HUES48 (cell line): ENCODE measurements at regions not wholly inside any gene's neighbourhood (a gene's known extent, or its start where the extent isn't known, plus 50 kb on each side); places are given as distances from the start of the nearest gene placed in this dataset.

Experiments used
- H3K27ac ChIP-seq: one replicate; pipeline ENCODE4 v1.7.0; 2013; ENCODE audit warnings: low read depth, low read length, inconsistent platforms
- H3K27me3 ChIP-seq: 2 replicates; pipeline ENCODE4 v1.6.1; 2013; ENCODE audit warnings: mild to moderate bottlenecking, low read length; ENCODE audit not compliant: control insufficient read depth, insufficient read depth
- H3K36me3 ChIP-seq: 2 replicates; pipeline ENCODE4 v1.6.1; 2013; ENCODE audit warnings: low read length; ENCODE audit not compliant: control insufficient read depth, insufficient read depth
- H3K4me1 ChIP-seq: 2 replicates; pipeline ENCODE4 v1.6.1; 2013; ENCODE audit warnings: mild to moderate bottlenecking, low read length; ENCODE audit not compliant: control insufficient read depth, insufficient read depth
- H3K4me3 ChIP-seq: 2 replicates; pipeline ENCODE4 v1.5.1; 2013; ENCODE audit warnings: mild to moderate bottlenecking, low read depth, low read length
- H3K9ac ChIP-seq: 2 replicates; pipeline ENCODE4 v1.6.1; 2013; ENCODE audit warnings: mild to moderate bottlenecking, low read depth, low read length, moderate library complexity
- H3K9me3 ChIP-seq: 2 replicates; pipeline ENCODE4 v1.6.1; 2013; ENCODE audit warnings: low read length; ENCODE audit not compliant: control insufficient read depth, insufficient read depth

DNA sequence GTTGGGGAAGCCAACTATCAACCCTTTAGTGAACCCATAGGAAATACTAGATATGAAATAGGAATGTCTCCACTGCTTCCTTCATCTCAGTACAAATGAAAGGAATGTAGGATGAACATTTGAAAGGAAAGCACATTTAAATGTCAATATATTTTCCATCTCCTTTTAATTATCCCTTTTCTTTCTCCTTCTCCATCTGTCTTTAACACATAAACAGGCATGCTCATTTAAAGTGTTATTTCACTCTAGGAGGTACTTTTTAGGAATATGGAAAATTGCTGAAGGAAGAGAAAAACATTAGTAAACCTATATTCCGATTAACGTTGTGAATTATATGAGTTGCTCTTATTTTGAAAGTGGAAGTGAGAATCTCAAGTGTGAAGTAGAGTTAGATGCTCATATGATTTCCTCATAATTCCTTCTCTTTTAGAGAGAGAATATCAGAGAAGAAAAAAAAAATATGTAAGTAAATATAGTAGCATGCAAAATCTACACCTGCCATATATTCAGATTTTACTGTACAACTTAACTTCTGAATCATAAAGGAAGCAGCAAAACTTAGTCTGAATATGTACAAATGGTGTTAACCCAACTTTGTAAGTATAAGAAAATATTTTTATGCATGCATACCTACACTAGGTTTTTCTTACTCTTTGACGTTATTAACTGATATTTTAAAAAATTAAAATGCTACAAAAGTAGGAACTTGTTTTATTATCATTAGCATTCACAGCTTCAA lies 406.9 kb upstream of the B3GALT2 start:
- Histone ChIP-seq H3K27me3 (no peaks in the 10 kb centered on the region), H3K9me3 (no peaks in the 10 kb centered on the region), H3K36me3 (no peaks in the 10 kb centered on the region), H3K4me3 (peak overlapping the region; percentile 26; the same call in 1 of the 2 replicates), H3K27ac (no peak overlapping the region), H3K9ac (no peak overlapping the region; the same call in 1 of the 2 replicates), H3K4me1 (peaks cover 62% of the 10 kb centered on the region)

DNA sequence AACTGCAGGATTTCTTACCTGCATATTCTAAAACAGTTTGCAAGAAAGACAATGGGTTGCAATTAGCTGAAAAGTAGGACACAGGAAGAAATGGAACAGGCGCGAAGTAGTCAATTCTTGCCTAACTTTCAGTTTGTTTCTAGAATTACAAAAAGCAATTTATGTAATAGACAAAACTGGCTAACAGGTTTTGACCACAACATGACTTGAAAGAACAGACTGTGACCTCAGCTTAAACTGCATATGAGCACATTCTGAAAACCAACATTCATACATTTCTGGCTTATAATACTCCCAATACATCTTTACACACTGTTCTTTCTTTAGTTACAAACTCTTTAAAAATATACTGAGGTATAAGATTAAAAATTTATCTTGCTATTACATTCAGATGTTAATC lies 405.9 kb upstream of the B3GALT2 start:
- Histone ChIP-seq H3K9ac (no peak overlapping the region), H3K4me3 (no peak overlapping the region), H3K27ac (no peak overlapping the region), H3K27me3 (no peaks in the 10 kb centered on the region), H3K9me3 (no peaks in the 10 kb centered on the region), H3K36me3 (no peaks in the 10 kb centered on the region), H3K4me1 (peaks cover 66% of the 10 kb centered on the region)

DNA sequence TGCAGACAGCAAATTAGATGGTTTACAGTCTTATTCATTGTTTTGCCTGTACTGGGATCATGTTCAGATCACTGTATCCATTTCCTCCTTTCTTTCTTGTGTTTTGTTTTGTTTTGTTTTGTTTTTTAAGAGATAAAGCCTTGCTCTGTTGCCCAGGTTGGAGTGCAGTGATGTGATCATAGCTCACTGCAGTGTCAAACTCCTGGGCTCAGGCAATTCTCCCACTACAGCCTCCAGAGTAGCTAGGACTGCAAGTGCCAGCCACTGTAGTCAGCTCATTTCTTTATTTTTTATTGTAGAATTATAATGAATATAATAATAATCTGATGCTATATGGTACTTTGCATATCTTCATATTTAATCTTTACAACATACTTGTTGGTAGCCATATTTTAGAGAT lies 403.7 kb upstream of the B3GALT2 start:
- Histone ChIP-seq H3K4me3 (no peak overlapping the region), H3K27me3 (no peaks in the 10 kb centered on the region), H3K9me3 (no peaks in the 10 kb centered on the region), H3K9ac (no peak overlapping the region), H3K4me1 (peaks cover 62% of the 10 kb centered on the region), H3K27ac (no peak overlapping the region), H3K36me3 (no peaks in the 10 kb centered on the region)

DNA sequence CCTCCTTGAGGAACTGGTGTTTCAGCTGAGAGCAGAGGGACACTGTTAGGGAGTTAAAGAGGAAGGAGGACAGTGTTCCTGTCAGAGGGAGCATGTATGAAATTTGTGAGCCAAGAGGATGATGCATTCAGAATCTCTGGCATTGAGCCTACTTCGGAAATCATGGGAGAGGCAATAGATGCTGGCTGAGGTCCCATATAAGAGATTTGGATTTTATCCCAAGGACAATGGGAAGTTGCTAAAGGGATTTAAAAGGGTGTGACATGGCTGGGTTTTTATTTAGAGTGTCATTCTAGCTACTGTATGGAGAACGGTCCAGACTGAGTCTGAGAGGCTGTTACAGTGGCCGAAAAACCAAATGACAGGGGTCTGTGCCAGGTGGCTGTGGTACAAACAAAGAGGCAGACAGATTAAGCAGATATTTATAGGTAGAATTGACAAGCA lies 403.2 kb upstream of the B3GALT2 start:
- peaks cover 58% of the 10 kb centered on the region for H3K4me1 ChIP-seq

DNA sequence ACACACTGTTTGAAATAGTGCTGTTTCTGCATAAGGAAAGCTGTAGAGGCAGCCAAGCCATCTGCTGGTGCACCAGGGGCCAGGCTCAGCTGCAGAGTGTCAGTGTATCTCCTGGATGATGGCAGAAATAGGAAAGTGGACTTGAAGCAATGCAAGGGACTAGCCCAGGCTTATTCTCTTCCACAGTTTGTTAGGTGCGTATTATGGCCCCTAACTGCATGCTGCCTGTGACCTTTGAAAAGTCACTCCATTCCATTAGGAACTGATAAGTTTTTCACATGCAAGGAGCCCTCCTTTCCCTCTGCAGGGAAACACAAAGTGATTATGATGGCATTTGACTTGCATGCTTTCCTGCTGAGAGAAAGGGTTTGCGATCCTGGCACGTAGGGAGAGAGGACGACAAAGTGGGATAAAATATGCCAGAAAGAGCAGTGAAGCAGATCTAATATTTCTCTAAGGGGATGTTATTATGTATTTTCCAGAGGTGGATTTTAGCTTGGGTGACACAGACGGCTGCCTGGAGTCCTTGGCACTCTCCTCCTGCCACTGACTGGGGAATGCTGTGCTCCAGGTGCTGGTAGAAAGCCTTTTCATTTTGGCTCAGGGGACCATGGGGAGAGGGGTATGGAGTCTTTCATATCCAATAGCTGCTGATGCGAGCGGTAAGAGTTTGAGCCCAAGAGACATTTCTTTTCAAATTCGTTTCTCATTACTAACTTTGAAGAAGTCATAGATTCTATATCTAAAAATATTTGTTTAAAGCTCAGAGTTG lies 402.1 kb upstream of the B3GALT2 start:
- no peaks in the 10 kb centered on the region for H3K36me3 ChIP-seq
- H3K9ac ChIP-seq = no peak overlapping the region
- peak overlapping the region; percentile 44 for H3K4me3 ChIP-seq
- peak overlapping the region; percentile 40 for H3K27ac ChIP-seq
- H3K9me3 ChIP-seq = no peaks in the 10 kb centered on the region
- H3K27me3 ChIP-seq = no peaks in the 10 kb centered on the region
- peaks cover 47% of the 10 kb centered on the region for H3K4me1 ChIP-seq

More for the DNA sequence above, 403.2 kb upstream of the B3GALT2 start:
- Histone ChIP-seq H3K36me3 (no peaks in the 10 kb centered on the region), H3K9ac (no peak overlapping the region), H3K27ac (no peak overlapping the region), H3K9me3 (no peaks in the 10 kb centered on the region), H3K4me3 (no peak overlapping the region), H3K27me3 (no peaks in the 10 kb centered on the region)

DNA sequence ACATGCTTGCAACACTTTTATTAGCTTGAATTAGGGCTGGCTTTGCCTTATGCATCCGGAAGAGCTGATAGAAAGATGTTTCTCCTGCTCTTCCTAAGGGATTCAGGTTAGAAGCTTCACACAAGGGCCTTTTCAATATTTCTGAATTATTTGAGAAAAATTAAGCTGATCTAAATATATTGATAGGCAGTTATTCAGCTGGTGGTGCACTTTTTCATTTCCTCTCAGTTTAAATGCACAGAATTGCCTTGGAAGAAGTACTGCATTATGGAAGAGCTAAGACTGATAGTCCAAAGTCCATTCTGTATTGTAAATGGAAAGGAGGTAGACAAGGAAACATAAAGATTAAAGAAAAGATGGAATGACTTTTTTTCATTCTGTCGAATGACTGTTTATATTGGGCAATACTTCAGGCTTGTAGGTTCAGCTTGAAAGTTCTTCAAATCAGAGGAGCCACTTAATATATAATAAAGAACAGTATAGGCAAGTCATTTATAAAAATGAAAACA lies 398.4 kb upstream of the B3GALT2 start:
- H3K27me3 ChIP-seq = no peaks in the 10 kb centered on the region
- no peaks in the 10 kb centered on the region for H3K9me3 ChIP-seq
- no peak overlapping the region for H3K9ac ChIP-seq
- peaks cover 22% of the 10 kb centered on the region for H3K4me1 ChIP-seq
- no peak overlapping the region for H3K27ac ChIP-seq
- no peak overlapping the region for H3K4me3 ChIP-seq
- H3K36me3 ChIP-seq = no peaks in the 10 kb centered on the region

DNA sequence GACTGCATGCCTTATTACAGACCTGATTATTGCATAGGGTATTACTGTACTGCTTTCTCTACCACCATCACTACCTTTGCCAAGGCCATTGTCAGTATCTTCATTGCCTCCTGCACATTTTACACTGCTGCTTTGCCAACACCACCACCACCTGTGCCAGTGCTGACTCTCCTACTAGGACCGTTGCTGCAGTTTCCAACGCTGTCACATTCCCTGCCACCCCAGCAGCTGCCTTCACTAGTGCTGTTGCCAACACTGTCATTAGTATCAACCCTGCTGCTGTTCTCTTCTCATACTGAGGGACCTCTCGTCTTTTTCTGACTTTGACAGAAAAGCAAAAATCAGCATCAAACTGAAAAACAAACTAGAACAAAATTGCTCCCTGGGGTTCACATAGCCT lies 394.9 kb upstream of the B3GALT2 start:
- no peaks in the 10 kb centered on the region for H3K4me1 ChIP-seq
- H3K36me3 ChIP-seq = no peaks in the 10 kb centered on the region
- no peaks in the 10 kb centered on the region for H3K9me3 ChIP-seq
- H3K27ac ChIP-seq = no peak overlapping the region
- no peak overlapping the region for H3K4me3 ChIP-seq
- H3K27me3 ChIP-seq = no peaks in the 10 kb centered on the region
- H3K9ac ChIP-seq = no peak overlapping the region

DNA sequence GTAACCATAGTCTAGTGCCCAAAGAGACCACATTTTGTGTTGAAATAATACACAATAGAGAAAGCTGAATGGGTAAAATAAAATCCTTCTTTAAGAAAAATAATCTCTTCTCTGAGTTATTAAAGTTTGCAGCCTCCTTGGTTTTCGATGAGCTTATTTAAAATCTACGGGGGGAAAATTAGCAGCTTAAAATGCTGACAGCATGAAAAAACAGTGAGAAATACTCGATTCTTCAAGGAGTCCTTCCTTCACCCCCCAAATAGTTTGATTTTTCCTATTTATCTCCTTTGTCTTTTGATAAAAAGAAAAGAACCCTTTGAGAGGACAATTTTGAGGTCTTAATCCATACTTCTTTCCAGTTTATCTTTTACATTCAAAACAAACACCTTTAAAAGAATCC lies 394.0 kb upstream of the B3GALT2 start:
- Histone ChIP-seq H3K4me1 (no peaks in the 10 kb centered on the region), H3K27ac (no peak overlapping the region), H3K9ac (no peak overlapping the region)

DNA sequence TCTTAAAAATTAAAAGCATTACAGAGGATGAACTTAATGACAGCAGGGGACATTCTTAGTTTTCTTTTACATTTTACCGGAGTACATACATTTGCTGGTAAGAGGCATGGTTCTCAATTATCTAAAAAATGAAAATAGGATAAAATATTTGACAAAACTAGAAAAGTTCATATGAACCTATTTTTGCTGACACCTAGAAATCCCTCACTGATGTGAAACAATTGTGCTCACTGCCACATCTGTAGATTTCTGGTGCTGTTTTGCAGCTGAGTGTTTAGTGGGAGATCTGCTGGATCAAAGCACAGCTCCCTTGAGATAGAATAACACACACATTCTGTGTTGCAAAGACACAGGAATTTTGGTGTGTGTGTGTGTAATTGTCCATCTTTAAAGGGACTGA lies 392.9 kb upstream of the B3GALT2 start:
- no peaks in the 10 kb centered on the region for H3K9me3 ChIP-seq

More for the DNA sequence above, 394.0 kb upstream of the B3GALT2 start:
- H3K9me3 ChIP-seq = no peaks in the 10 kb centered on the region
- H3K27me3 ChIP-seq = no peaks in the 10 kb centered on the region
- no peak overlapping the region for H3K4me3 ChIP-seq
- H3K36me3 ChIP-seq = no peaks in the 10 kb centered on the region

DNA sequence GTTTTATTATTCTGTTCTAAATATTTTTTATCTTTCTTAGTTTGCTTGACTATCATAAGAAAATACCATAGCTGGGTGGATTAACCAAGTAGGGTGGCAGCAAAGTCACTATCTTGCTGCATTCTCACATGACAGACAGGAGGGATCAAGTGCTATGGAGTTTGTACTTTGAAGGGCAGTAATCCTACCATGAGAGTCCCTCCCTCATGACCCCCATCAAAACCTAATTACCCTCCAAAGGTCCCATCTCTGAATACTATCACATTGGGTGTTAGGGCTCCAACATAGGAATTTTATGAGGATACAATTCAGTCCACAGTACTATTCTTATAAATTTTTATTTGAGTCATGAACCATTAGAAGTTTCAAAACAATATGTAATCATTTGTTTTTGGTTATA lies 388.5 kb upstream of the B3GALT2 start:
- Histone ChIP-seq H3K36me3 (no peaks in the 10 kb centered on the region), H3K9ac (no peak overlapping the region), H3K4me3 (no peak overlapping the region), H3K27me3 (no peaks in the 10 kb centered on the region), H3K4me1 (no peaks in the 10 kb centered on the region), H3K27ac (no peak overlapping the region), H3K9me3 (no peaks in the 10 kb centered on the region)

More for the DNA sequence above, 392.9 kb upstream of the B3GALT2 start:
- no peaks in the 10 kb centered on the region for H3K36me3 ChIP-seq
- no peaks in the 10 kb centered on the region for H3K27me3 ChIP-seq
- H3K4me1 ChIP-seq = no peaks in the 10 kb centered on the region
- no peak overlapping the region for H3K9ac ChIP-seq
- H3K27ac ChIP-seq = no peak overlapping the region
- H3K4me3 ChIP-seq = no peak overlapping the region

DNA sequence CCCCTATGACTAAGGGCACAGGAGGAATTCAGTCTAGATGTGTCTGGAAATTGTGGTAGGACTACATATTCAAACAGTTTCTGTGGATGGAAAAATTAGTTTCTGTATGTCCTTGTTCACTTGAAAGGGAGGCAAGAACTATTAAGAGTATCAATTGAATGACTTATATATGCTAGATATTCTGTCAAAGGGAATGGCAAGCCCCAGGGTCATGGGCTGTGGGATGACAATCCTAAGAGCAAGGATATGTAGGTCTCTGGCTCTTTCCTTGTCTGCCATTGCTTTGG lies 383.5 kb upstream of the B3GALT2 start:
- Histone ChIP-seq H3K9ac (no peak overlapping the region), H3K27me3 (no peaks in the 10 kb centered on the region), H3K27ac (no peak overlapping the region), H3K36me3 (no peaks in the 10 kb centered on the region), H3K9me3 (no peaks in the 10 kb centered on the region), H3K4me3 (no peak overlapping the region), H3K4me1 (no peaks in the 10 kb centered on the region)
